ENCODE measurements at regions not wholly inside any gene's neighbourhood (a gene's known extent, or its start where the extent isn't known, plus 50 kb on each side); places are given as distances from the start of the nearest gene placed in this dataset.
"Not testable (repeated sequence)": the region's sequence is repeated elsewhere in the genome, so short reads cannot be mapped to it uniquely, and the experiment has no call there.

GRCh38 chr5:99400571-99400970 is 471.8 kb upstream of the CHD1 start:
- not testable (repeated sequence) for TF ChIP-seq POLR2A (IDR thresholded peaks at IDR 0.05; ENCODE audit: control extremely low read depth in 1 of 2, low read depth in 2 of 2, low read length in 2 of 2); RAD21 (IDR thresholded peaks at IDR 0.05 in 1 of 2, conservative IDR thresholded peaks at IDR 0.05 in 1 of 2; ENCODE audit: low read depth in 2 of 2, low read length in 2 of 2); RBBP5 (IDR thresholded peaks at IDR 0.05; ENCODE audit: borderline replicate concordance, low read depth, low read length); CHD1 (IDR thresholded peaks at IDR 0.05; ENCODE audit: low read depth, low read length); CTCF (IDR thresholded peaks at IDR 0.05; ENCODE audit: control extremely low read depth in 1 of 3, insufficient read depth in 1 of 3, low read depth in 1 of 3, low read length in 3 of 3); TCF12 (IDR thresholded peaks at IDR 0.05; ENCODE audit: low read depth, low read length); MAX (IDR thresholded peaks at IDR 0.05); POLR2AphosphoS5 (IDR thresholded peaks at IDR 0.05; ENCODE audit: low read depth, low read length)

Data from H1 (cell line).